ENCODE measurements at regions not wholly inside any gene's neighbourhood (a gene's known extent, or its start where the extent isn't known, plus 50 kb on each side); places are given as distances from the start of the nearest gene placed in this dataset.

DNA sequence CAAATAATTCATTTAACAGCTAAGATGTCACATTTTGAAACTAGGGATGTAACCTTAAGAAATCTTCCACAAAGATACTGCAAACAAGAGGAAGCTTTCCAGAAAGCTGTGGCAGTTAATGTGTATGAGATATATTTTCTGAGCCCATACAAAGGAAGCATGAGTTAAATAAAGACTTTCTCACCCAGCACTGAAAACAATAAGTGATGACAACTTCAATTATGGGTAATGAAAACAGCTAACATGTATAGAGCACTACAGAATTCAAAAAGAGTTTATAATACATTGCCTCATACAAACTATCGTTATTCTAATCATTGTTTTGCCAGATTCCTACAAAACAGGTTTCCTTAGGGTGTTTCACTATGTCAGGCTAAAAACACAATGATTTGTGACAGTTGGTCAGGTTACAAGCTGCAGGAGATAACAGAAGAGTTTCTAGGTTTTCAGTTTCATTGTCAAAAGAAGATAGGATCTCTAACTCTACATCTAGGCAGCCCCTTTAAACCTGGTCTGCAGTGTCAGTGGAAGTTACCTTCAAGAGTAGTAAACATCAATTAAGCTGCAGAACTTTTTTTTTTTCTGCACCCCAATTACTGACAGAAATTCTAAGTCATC lies 618.1 kb upstream of the ADGRL3 start (continued):
- TF ChIP-seq, protein P1, sequence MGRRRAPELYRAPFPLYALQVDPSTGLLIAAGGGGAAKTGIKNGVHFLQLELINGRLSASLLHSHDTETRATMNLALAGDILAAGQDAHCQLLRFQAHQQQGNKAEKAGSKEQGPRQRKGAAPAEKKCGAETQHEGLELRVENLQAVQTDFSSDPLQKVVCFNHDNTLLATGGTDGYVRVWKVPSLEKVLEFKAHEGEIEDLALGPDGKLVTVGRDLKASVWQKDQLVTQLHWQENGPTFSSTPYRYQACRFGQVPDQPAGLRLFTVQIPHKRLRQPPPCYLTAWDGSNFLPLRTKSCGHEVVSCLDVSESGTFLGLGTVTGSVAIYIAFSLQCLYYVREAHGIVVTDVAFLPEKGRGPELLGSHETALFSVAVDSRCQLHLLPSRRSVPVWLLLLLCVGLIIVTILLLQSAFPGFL (CRISPR knock-in tag; IDR thresholded peaks at IDR 0.05) = no peak
- TF ChIP-seq, protein P2, sequence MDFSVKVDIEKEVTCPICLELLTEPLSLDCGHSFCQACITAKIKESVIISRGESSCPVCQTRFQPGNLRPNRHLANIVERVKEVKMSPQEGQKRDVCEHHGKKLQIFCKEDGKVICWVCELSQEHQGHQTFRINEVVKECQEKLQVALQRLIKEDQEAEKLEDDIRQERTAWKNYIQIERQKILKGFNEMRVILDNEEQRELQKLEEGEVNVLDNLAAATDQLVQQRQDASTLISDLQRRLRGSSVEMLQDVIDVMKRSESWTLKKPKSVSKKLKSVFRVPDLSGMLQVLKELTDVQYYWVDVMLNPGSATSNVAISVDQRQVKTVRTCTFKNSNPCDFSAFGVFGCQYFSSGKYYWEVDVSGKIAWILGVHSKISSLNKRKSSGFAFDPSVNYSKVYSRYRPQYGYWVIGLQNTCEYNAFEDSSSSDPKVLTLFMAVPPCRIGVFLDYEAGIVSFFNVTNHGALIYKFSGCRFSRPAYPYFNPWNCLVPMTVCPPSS (IDR thresholded peaks at IDR 0.05) = no peak
- TF ChIP-seq, protein P3, sequence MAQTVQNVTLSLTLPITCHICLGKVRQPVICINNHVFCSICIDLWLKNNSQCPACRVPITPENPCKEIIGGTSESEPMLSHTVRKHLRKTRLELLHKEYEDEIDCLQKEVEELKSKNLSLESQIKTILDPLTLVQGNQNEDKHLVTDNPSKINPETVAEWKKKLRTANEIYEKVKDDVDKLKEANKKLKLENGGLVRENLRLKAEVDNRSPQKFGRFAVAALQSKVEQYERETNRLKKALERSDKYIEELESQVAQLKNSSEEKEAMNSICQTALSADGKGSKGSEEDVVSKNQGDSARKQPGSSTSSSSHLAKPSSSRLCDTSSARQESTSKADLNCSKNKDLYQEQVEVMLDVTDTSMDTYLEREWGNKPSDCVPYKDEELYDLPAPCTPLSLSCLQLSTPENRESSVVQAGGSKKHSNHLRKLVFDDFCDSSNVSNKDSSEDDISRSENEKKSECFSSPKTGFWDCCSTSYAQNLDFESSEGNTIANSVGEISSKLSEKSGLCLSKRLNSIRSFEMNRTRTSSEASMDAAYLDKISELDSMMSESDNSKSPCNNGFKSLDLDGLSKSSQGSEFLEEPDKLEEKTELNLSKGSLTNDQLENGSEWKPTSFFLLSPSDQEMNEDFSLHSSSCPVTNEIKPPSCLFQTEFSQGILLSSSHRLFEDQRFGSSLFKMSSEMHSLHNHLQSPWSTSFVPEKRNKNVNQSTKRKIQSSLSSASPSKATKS (CRISPR knock-in tag; IDR thresholded peaks at IDR 0.05) = no peak

DNA sequence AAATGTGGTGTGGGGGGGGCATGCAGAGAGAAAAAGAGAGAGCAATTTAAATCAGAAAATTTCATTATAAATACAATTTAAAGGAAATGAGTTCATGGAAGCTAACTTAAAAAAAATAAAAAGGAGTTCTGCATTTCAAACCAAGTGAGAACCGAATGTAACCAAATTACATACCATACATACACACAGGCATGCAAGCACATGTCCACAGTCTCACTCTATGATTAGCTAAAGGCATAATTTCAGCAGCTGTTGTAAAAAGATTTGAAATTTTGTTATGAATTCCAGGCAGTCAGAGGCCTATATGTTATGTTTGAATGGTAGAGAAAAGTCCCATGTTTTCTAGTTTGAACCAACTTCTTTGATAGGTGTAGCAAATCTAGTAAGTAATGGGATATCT lies 611.6 kb upstream of the ADGRL3 start:
- no peak overlapping the region for H2AFZ ChIP-seq (ENCODE audit: low read length)
- intact Hi-C loops (cut with micrococcal nuclease; ENCODE audit: unreplicated experiment) = no loop called here
- H3K79me2 ChIP-seq (ENCODE audit: insufficient read depth, low read length) = no peaks in the 10 kb centered on the region
- ChIA-PET POLR2A (no interaction called here), CTCF (ENCODE audit: low intra/inter-chr PET ratio, low total read pairs) (no interaction called here)
- FAIRE-seq (no peak), DNase-seq (ENCODE audit: low spot score) (no peak), ATAC-seq (no peak)
- H4K20me1 ChIP-seq (ENCODE audit: insufficient read depth, low read length) = no peaks in the 10 kb centered on the region
- in situ Hi-C loops (cut with HindIII; ENCODE audit: extremely low pct_ligation_motif_present, low pct_unique_long_range_greater_than_20kb) = no loop called here
- H3K36me3 ChIP-seq (replicated peaks in 1 of 2; ENCODE audit: control insufficient read depth in 1 of 2, insufficient read depth in 2 of 2, low read length in 2 of 2) = no peaks in the 10 kb centered on the region
- no peaks in the 10 kb centered on the region for H3K27me3 ChIP-seq (ENCODE audit: control insufficient read depth in 1 of 2, insufficient read depth in 2 of 2, low read length in 2 of 2)
- no peak overlapping the region for H3K4me3 ChIP-seq (replicated peaks in 1 of 3; ENCODE audit: insufficient read depth in 1 of 3, low read depth in 2 of 3, low read length in 3 of 3)
- WGBS (ENCODE audit: low lambda C conversion rate) = 0% methylated on average over 1 of the region's 1 CpG
- no peak overlapping the region for H3K9ac ChIP-seq (ENCODE audit: insufficient read depth, low read depth, low read length)
- H3K27ac ChIP-seq (ENCODE audit: extremely low read length, insufficient read depth, low read length) = no peak overlapping the region
- no TSS peak for BruUV-seq (replicated peaks)
- H3K9me3 ChIP-seq (ENCODE audit: low read length) = 0 out of 2 replicates have a peak, but pooled peaks cover 4% of the 10 kb centered on the region
- no peak overlapping the region for H3K4me2 ChIP-seq (ENCODE audit: low read depth, low read length)
- no peak for TF ChIP-seq ZNF703 (CRISPR knock-in tag; IDR thresholded peaks at IDR 0.05; ENCODE audit: borderline replicate concordance)
- no peak for TF ChIP-seq HMG20A (CRISPR knock-in tag; IDR thresholded peaks at IDR 0.05; ENCODE audit: borderline replicate concordance)
- H3K4me1 ChIP-seq (ENCODE audit: insufficient read depth, low read length) = no peaks in the 10 kb centered on the region
